Gastrocnemius medialis (tissue), 4 donors: ENCODE measurements at regions not wholly inside any gene's neighbourhood (a gene's known extent, or its start where the extent isn't known, plus 50 kb on each side); places are given as distances from the start of the nearest gene placed in this dataset.

Source experiments
- ATAC-seq, 2 donors: fragments of 150-250 bp; one replicate each; pipeline ENCODE4 v1.9.1; 2016
- DNase-seq, 2 donors: peaks; one replicate each; pipeline ENCODE4 v3.0.0-alpha.2; 2019
- H3K27ac ChIP-seq, 4 donors: fragments of 200-600 bp; sonication (generic); 1 replicate in 1 of 4; 2 replicates in 3 of 4; pipeline ENCODE4 v1.5.1; 2016 to 2018; ENCODE audit warnings: mild to moderate bottlenecking in 2 of 4, moderate library complexity in 1 of 4
- H3K27me3 ChIP-seq, 3 donors: fragments of 200-600 bp; sonication (generic) in 2 of 3; 1 replicate in 1 of 3; 2 replicates in 2 of 3; pipeline versions ENCODE4 v1.5.1 to v1.6.0; 2016 to 2019; ENCODE audit warnings: mild to moderate bottlenecking in 1 of 3, moderate library complexity in 1 of 3
- H3K36me3 ChIP-seq, 2 donors: fragments of 200-600 bp; sonication (generic) in 1 of 2; one replicate each; pipeline ENCODE4 v1.5.1; 2017 to 2018
- H3K4me1 ChIP-seq, 2 donors: fragments of 200-600 bp; sonication (generic) in 1 of 2; one replicate each; pipeline ENCODE4 v1.5.1; 2016 to 2017; ENCODE audit warnings: mild to moderate bottlenecking in 2 of 2
- H3K4me3 ChIP-seq, 4 donors: fragments of 200-600 bp; sonication (generic) in 3 of 4; 1 replicate in 1 of 4; 2 replicates in 3 of 4; pipeline ENCODE4 v1.5.1; 2016 to 2019; ENCODE audit warnings: mild to moderate bottlenecking in 2 of 4
- H3K9me3 ChIP-seq, 3 donors: fragments of 200-600 bp; sonication (generic) in 2 of 3; 1 replicate in 1 of 3; 2 replicates in 2 of 3; pipeline ENCODE4 v1.5.1; 2016 to 2019
- POLR2A ChIP-seq, 2 donors: fragments of 450-650 bp; IDR thresholded peaks; one replicate each; pipeline ENCODE4 v1.6.1; 2017; ENCODE audit warnings: antibody characterized with exemption in 2 of 2, mild to moderate bottlenecking in 2 of 2, moderate library complexity in 2 of 2
- in situ Hi-C, 4 donors: fragments of 200-750 bp; cut with MboI; loops; one replicate each; pipeline versions ENCODE4 v1.15.0 to v1.8.0; 2017; ENCODE audit warnings: low sequenced_read_pairs in 4 of 4
- intact Hi-C: fragments of 100-400 bp; cut with DNase I; formaldehyde crosslinking; loops from one replicate; pipeline ENCODE4 v1.15.1; 2023; ENCODE audit warnings: low total_unique reads
- TF ChIP-seq, protein P1 (sequence below), 5 experiments: fragments of 450-650 bp in 3 of 5; fragments of 200-600 bp in 2 of 5; sonication (generic) in 2 of 5; IDR thresholded peaks in 4 of 5; conservative IDR thresholded peaks in 1 of 5; 1 replicate in 4 of 5; 2 replicates in 1 of 5; pipeline ENCODE4 v1.5.1; 2016 to 2019; ENCODE audit warnings: antibody characterized with exemption in 5 of 5, mild to moderate bottlenecking in 3 of 5, moderate library complexity in 3 of 5

DNA sequence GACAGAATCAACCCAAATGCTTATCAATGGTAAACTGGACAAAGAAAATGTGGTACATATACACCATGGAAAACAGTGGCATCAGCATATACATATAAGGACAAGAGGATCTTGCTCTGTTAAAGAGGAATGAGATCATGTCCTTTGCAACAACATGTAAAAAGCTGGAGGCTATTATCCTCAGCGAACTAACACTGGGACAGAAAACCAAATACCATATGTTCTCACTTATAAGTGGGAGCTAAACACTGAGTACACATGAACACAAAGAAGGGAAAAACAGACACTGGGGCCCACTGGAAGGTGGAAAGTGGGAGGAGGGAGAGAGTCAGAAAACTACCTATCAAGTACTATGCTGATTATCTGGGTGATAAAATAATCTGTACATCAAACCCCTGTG, 447.3 kb upstream of the MAF start:
- DNase-seq (no peak), ATAC-seq (no peak)
- Histone ChIP-seq H3K9me3 (no peaks in the 10 kb centered on the region), H3K27ac (no peak overlapping the region), H3K4me1 (no peaks in the 10 kb centered on the region), H3K27me3 (no peaks in the 10 kb centered on the region), H3K4me3 (no peak overlapping the region), H3K36me3 (no peaks in the 10 kb centered on the region)
- in situ Hi-C loops, result no loop called here
- intact Hi-C loops, result no loop called here
- TF ChIP-seq, protein P1, sequence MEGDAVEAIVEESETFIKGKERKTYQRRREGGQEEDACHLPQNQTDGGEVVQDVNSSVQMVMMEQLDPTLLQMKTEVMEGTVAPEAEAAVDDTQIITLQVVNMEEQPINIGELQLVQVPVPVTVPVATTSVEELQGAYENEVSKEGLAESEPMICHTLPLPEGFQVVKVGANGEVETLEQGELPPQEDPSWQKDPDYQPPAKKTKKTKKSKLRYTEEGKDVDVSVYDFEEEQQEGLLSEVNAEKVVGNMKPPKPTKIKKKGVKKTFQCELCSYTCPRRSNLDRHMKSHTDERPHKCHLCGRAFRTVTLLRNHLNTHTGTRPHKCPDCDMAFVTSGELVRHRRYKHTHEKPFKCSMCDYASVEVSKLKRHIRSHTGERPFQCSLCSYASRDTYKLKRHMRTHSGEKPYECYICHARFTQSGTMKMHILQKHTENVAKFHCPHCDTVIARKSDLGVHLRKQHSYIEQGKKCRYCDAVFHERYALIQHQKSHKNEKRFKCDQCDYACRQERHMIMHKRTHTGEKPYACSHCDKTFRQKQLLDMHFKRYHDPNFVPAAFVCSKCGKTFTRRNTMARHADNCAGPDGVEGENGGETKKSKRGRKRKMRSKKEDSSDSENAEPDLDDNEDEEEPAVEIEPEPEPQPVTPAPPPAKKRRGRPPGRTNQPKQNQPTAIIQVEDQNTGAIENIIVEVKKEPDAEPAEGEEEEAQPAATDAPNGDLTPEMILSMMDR (IDR thresholded peaks at IDR 0.05 in 4 of 5, conservative IDR thresholded peaks at IDR 0.05 in 1 of 5), result no peak
- no peak for TF ChIP-seq POLR2A (IDR thresholded peaks at IDR 0.05)

DNA sequence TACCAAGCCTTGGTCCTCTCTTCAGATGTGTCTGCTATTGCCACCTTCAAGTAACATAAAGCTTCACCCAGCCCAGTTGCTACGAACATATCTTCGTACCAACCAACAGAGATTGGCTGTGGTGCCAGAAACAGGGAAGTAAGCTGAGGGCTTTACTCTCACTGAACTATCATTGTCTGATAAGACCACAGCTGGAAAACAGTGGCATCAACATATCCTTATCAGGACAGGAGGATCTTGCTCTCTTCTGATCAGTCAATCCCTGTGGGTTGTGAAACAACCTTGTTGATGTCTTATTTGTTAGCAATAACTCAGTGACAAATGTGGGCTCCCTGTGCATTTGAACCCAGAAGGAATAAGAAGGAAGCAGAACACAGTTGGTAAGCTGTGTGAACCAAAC, 446.3 kb upstream of the MAF start:
- H3K27ac ChIP-seq, result no peak overlapping the region
- H3K27me3 ChIP-seq, result no peaks in the 10 kb centered on the region
- H3K9me3 ChIP-seq, result no peaks in the 10 kb centered on the region
- no peak for DNase-seq
- in situ Hi-C loops, result no loop called here
- no peak overlapping the region for H3K4me3 ChIP-seq
- no peak for TF ChIP-seq POLR2A (IDR thresholded peaks at IDR 0.05)
- TF ChIP-seq, protein P1 (IDR thresholded peaks at IDR 0.05 in 4 of 5, conservative IDR thresholded peaks at IDR 0.05 in 1 of 5), result no peak
- no peak for ATAC-seq
- intact Hi-C loops, result no loop called here
- no peaks in the 10 kb centered on the region for H3K4me1 ChIP-seq
- H3K36me3 ChIP-seq, result no peaks in the 10 kb centered on the region

DNA sequence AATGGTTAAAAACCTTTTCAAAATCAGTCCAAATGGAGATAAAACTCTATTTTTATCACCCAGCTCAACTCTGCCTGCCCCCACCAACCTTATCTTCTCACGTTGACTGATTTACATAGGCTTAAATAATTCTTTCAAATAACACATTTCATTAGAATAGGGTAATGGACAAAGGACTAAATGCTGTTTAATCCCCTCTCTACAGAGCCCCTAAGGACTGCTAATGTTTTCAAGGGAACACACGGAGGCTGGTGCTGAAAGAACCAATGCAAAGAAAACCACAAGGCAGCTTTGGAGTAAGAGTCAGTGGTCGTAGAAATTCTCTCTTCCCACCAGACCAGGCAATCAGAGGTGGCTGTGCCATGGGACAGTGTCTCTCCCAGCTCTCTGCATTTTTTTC, 445.7 kb upstream of the MAF start:
- Histone ChIP-seq H3K4me1 (no peaks in the 10 kb centered on the region), H3K27me3 (no peaks in the 10 kb centered on the region), H3K4me3 (no peak overlapping the region), H3K27ac (no peak overlapping the region), H3K9me3 (no peaks in the 10 kb centered on the region), H3K36me3 (no peaks in the 10 kb centered on the region)
- intact Hi-C loops (no loop called here), in situ Hi-C loops (no loop called here)
- no peak for TF ChIP-seq POLR2A (IDR thresholded peaks at IDR 0.05)
- TF ChIP-seq, protein P1 (IDR thresholded peaks at IDR 0.05 in 4 of 5, conservative IDR thresholded peaks at IDR 0.05 in 1 of 5), result no peak
- no peak for ATAC-seq
- no peak for DNase-seq

DNA sequence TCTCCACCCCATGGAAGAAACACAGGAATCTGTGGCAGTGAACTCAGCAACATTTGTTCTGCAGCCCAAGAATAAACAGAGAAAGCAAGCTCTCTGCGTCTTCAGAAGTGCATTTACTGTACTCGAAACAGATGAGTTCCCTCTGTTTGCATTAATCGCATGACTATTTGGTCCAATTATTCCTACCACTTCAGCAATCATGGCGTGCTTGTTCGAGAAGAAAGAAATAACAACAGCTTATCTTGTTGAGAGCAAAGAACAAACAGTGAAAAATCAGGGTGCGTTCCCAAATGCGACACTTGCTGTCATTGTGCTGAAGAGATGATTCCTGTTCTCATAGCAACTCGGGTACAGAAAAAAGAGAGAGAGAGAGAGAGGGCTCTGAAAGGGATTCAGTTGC, 445.3 kb upstream of the MAF start:
- TF ChIP-seq, protein P1 (IDR thresholded peaks at IDR 0.05 in 4 of 5, conservative IDR thresholded peaks at IDR 0.05 in 1 of 5), result no peak
- TF ChIP-seq POLR2A (IDR thresholded peaks at IDR 0.05), result no peak
- Histone ChIP-seq H3K27ac (no peak overlapping the region), H3K4me3 (no peak overlapping the region), H3K27me3 (no peaks in the 10 kb centered on the region), H3K4me1 (no peaks in the 10 kb centered on the region), H3K36me3 (no peaks in the 10 kb centered on the region), H3K9me3 (no peaks in the 10 kb centered on the region)
- ATAC-seq, result no peak
- no peak for DNase-seq
- in situ Hi-C loops (no loop called here), intact Hi-C loops (no loop called here)

DNA sequence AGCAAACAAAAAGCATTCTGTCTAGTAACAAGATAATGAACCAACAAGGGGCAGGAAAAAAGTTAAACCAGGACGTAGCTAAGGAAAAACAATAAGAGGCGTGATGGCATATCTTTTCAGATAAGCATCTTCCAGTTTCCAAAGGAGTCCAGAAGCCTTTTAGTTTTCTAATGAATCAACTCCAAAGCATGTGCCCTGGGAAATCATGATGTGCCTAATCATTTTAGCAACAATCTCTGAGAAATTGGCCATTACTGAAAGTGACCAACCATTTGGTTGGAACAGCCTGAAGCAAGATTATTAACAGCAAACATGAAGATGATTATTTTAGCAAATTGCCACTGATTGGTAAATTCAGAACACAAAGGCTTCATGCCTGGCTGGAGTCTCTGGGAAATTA, 440.9 kb upstream of the MAF start:
- no peak for TF ChIP-seq POLR2A (IDR thresholded peaks at IDR 0.05)
- TF ChIP-seq, protein P1 (IDR thresholded peaks at IDR 0.05 in 4 of 5, conservative IDR thresholded peaks at IDR 0.05 in 1 of 5), result no peak
- DNase-seq, result no peak

More for the DNA sequence above, 440.9 kb upstream of the MAF start:
- no peaks in the 10 kb centered on the region for H3K27me3 ChIP-seq
- no peak overlapping the region for H3K4me3 ChIP-seq
- H3K9me3 ChIP-seq, result no peaks in the 10 kb centered on the region
- no peak overlapping the region for H3K27ac ChIP-seq
- in situ Hi-C loops (no loop called here), intact Hi-C loops (no loop called here)
- H3K36me3 ChIP-seq, result no peaks in the 10 kb centered on the region
- no peaks in the 10 kb centered on the region for H3K4me1 ChIP-seq
- no peak for ATAC-seq
